GM23338 (cell line): ENCODE measurements at regions not wholly inside any gene's neighbourhood (a gene's known extent, or its start where the extent isn't known, plus 50 kb on each side); places are given as distances from the start of the nearest gene placed in this dataset.

Experiments used
- ATAC-seq: fragments of 200-7000 bp; cut with Tn5 transposase; 3 replicates; pipeline ENCODE4 v1.9.1; 2020
- DNase-seq: peaks from one replicate; pipeline ENCODE4 v3.0.0-alpha.2; 2015; ENCODE audit warnings: low spot score
- H2AFZ ChIP-seq: fragments of 200-600 bp; sonication (generic); 2 replicates; pipeline ENCODE4 v1.8.0; 2016; ENCODE audit warnings: antibody characterized with exemption, mild to moderate bottlenecking, moderate library complexity
- H3F3A ChIP-seq: fragments of 200-600 bp; sonication (generic); replicated peaks from 2 replicates; pipeline ENCODE4 v1.8.0; 2017; ENCODE audit warnings: antibody characterized with exemption, mixed run types, low read depth
- H3K27ac ChIP-seq: fragments of 200-600 bp; sonication (generic); 2 replicates; pipeline ENCODE4 v1.6.1; 2016; ENCODE audit warnings: low read depth
- H3K27me3 ChIP-seq: fragments of 200-600 bp; sonication (generic); 2 replicates; pipeline ENCODE4 v1.8.0; 2016; ENCODE audit warnings: mild to moderate bottlenecking, mixed run types, moderate library complexity; ENCODE audit not compliant: insufficient read depth
- H3K36me3 ChIP-seq: fragments of 200-600 bp; sonication (generic); 2 replicates; pipeline ENCODE4 v1.8.0; 2016; ENCODE audit warnings: mild to moderate bottlenecking; ENCODE audit not compliant: insufficient read depth
- H3K4me1 ChIP-seq: fragments of 200-600 bp; sonication (generic); 2 replicates; pipeline ENCODE4 v1.8.0; 2016; ENCODE audit warnings: mild to moderate bottlenecking, moderate library complexity; ENCODE audit not compliant: insufficient read depth
- H3K4me2 ChIP-seq: fragments of 200-600 bp; sonication (generic); 2 replicates; pipeline ENCODE4 v1.7.1; 2017; ENCODE audit warnings: mixed run types
- H3K4me3 ChIP-seq: fragments of 200-600 bp; sonication (generic); 2 replicates; pipeline ENCODE4 v1.6.1; 2016; ENCODE audit warnings: mixed run types
- H3K79me2 ChIP-seq: fragments of 200-600 bp; sonication (generic); replicated peaks from 2 replicates; pipeline ENCODE4 v1.8.0; 2017; ENCODE audit warnings: mild to moderate bottlenecking; ENCODE audit not compliant: insufficient read depth
- H3K9me2 ChIP-seq: fragments of 200-600 bp; sonication (generic); 2 replicates; pipeline ENCODE4 v1.8.0; 2017; ENCODE audit not compliant: insufficient read depth
- H4K20me1 ChIP-seq: fragments of 200-600 bp; sonication (generic); replicated peaks from 2 replicates; pipeline ENCODE4 v1.8.0; 2017; ENCODE audit warnings: mild to moderate bottlenecking; ENCODE audit not compliant: insufficient read depth
- H3K27ac Mint-ChIP-seq: 2 replicates; pipeline ENCODE4 v1.8.0; 2020; ENCODE audit warnings: inconsistent platforms, mild to moderate bottlenecking, moderate library complexity, mixed read lengths
- H3K27me3 Mint-ChIP-seq: 3 replicates; pipeline ENCODE4 v1.8.0; 2022; ENCODE audit warnings: low read depth, mild to moderate bottlenecking, moderate library complexity, mixed read lengths, inconsistent platforms; ENCODE audit not compliant: insufficient read depth, poor library complexity
- H3K36me3 Mint-ChIP-seq: 3 replicates; pipeline ENCODE4 v1.8.0; 2021; ENCODE audit warnings: low read depth, mild to moderate bottlenecking, inconsistent platforms, moderate library complexity, mixed read lengths
- H3K4me1 Mint-ChIP-seq: 3 replicates; pipeline ENCODE4 v1.8.0; 2020; ENCODE audit warnings: mild to moderate bottlenecking, inconsistent platforms, mixed read lengths
- H3K4me3 Mint-ChIP-seq: 3 replicates; pipeline ENCODE4 v1.8.0; 2021; ENCODE audit warnings: moderate library complexity, mild to moderate bottlenecking, inconsistent platforms, mixed read lengths
- H3K9me3 Mint-ChIP-seq: 3 replicates; pipeline ENCODE4 v1.8.0; 2020; ENCODE audit warnings: moderate library complexity, mild to moderate bottlenecking, inconsistent platforms, mixed read lengths
- CREB1 ChIP-seq: fragments of 250-450 bp; sonication (Bioruptor Pico); IDR thresholded peaks from 2 replicates; pipeline ENCODE4 v1.5.0; 2020; ENCODE audit warnings: low read depth, mild to moderate bottlenecking, moderate library complexity
- CTCF ChIP-seq, 2 experiments: fragments of 200-600 bp in 1 of 2; sonication (generic) in 1 of 2; conservative IDR thresholded peaks; 2 replicates each; pipeline versions ENCODE4 v1.5.1 to v1.6.1; 2016 to 2017; ENCODE audit warnings: antibody characterized with exemption in 2 of 2, low read depth in 2 of 2, mild to moderate bottlenecking in 2 of 2, moderate library complexity in 1 of 2
- EZH2 ChIP-seq: fragments of 200-600 bp; sonication (generic); IDR thresholded peaks from one replicate; pipeline ENCODE4 v1.8.0; 2017; ENCODE audit warnings: antibody characterized with exemption, mild to moderate bottlenecking, low read depth; ENCODE audit not compliant: unreplicated experiment
- EZH2phosphoT487 ChIP-seq: fragments of 200-600 bp; sonication (generic); IDR thresholded peaks from one replicate; pipeline ENCODE4 v1.8.1; 2018; ENCODE audit warnings: antibody characterized with exemption; ENCODE audit not compliant: unreplicated experiment
- JUNB ChIP-seq: IDR thresholded peaks from one replicate; pipeline ENCODE4 v1.6.1; 2016; ENCODE audit warnings: antibody characterized with exemption; ENCODE audit not compliant: unreplicated experiment
- NANOG ChIP-seq: IDR thresholded peaks from 2 replicates; pipeline ENCODE4 v1.6.1; 2016; ENCODE audit warnings: antibody characterized with exemption, borderline replicate concordance
- POLR2AphosphoS5 ChIP-seq: IDR thresholded peaks from 2 replicates; pipeline ENCODE4 v1.6.1; 2016; ENCODE audit warnings: antibody characterized with exemption, low read depth
- REST ChIP-seq: IDR thresholded peaks from one replicate; pipeline ENCODE4 v1.6.1; 2018; ENCODE audit warnings: antibody characterized with exemption; ENCODE audit not compliant: unreplicated experiment
- STAT1 ChIP-seq: IDR thresholded peaks from one replicate; pipeline ENCODE4 v1.6.1; 2016; ENCODE audit warnings: antibody characterized with exemption; ENCODE audit not compliant: unreplicated experiment
- ZNF114 ChIP-seq: fragments of 250-450 bp; sonication (Bioruptor Pico); IDR thresholded peaks from 2 replicates; pipeline ENCODE4 v1.5.0; 2020; ENCODE audit warnings: mild to moderate bottlenecking, moderate library complexity
- ZNF331 ChIP-seq: fragments of 250-450 bp; sonication (Bioruptor Pico); IDR thresholded peaks from 2 replicates; pipeline ENCODE4 v1.5.0; 2020; ENCODE audit warnings: low read depth, mild to moderate bottlenecking, moderate library complexity
- TF ChIP-seq, protein P1 (sequence below): fragments of 250-450 bp; sonication (Bioruptor Pico); IDR thresholded peaks from 2 replicates; pipeline ENCODE4 v1.5.0; 2020; ENCODE audit warnings: mild to moderate bottlenecking, moderate library complexity
- TF ChIP-seq, protein P2 (sequence below): IDR thresholded peaks from 2 replicates; pipeline ENCODE4 v1.6.1; 2016; ENCODE audit warnings: antibody characterized with exemption

DNA sequence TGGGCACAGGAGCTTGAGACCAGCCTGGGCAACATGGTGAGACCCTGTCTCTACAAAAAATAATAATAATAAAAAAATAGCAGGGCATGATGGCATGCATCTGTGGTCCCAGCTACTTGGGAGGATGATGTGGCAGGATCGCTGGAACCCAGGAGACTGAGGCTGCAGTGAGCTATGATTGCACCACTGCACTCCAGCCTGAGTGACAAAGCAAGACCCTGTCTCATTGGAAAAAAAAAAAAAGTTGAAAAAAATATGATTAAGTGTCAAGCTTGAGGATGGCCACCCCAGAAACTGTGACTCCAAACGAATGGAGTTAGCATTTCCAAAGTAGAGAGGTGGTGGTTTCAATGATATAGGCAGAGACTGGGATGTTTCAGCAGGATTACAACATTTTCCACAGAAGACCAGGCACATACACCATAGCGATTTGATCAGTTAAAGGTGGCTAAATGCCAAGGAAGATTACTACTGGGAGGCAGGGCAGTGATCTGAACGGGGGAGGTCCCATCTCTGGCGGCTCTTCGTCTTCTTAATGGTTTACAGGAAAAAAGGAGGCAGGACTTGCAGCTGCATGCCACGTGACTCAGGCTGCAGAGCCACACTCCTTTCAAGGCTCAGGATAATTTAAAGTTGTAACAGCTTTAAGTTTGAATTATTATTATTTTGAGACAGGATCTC, 250.6 kb upstream of the GALNT17 start:
- no peak overlapping the region for H3K4me3 ChIP-seq
- no peaks in the 10 kb centered on the region for H3K36me3 ChIP-seq
- H3K9me2 ChIP-seq: no peaks in the 10 kb centered on the region; the same call in 1 of the 2 replicates
- Mint-ChIP-seq H3K27me3 (peaks cover 9% of the 10 kb centered on the region), H3K4me1 (peaks cover 19% of the 10 kb centered on the region), H3K4me3 (no peak overlapping the region), H3K9me3 (peaks cover 22% of the 10 kb centered on the region), H3K27ac (no peak overlapping the region), H3K36me3 (peaks cover 18% of the 10 kb centered on the region)
- no peaks in the 10 kb centered on the region for H3K27me3 ChIP-seq
- ATAC-seq (no peak), DNase-seq (no peak)
- no peak overlapping the region for H2AFZ ChIP-seq
- H3K27ac ChIP-seq: no peak overlapping the region
- TF ChIP-seq ZNF331 (CRISPR knock-in tag) (no peak), REST (no peak), NANOG (no peak), POLR2AphosphoS5 (no peak), STAT1 (no peak), CREB1 (CRISPR knock-in tag) (no peak), EZH2phosphoT487 (no peak), EZH2 (no peak), ZNF114 (CRISPR knock-in tag) (no peak), JUNB (no peak), CTCF (conservative IDR thresholded peaks at IDR 0.05; ENCODE audit: low read depth in 2 of 2) (no peak)
- TF ChIP-seq, protein P1, sequence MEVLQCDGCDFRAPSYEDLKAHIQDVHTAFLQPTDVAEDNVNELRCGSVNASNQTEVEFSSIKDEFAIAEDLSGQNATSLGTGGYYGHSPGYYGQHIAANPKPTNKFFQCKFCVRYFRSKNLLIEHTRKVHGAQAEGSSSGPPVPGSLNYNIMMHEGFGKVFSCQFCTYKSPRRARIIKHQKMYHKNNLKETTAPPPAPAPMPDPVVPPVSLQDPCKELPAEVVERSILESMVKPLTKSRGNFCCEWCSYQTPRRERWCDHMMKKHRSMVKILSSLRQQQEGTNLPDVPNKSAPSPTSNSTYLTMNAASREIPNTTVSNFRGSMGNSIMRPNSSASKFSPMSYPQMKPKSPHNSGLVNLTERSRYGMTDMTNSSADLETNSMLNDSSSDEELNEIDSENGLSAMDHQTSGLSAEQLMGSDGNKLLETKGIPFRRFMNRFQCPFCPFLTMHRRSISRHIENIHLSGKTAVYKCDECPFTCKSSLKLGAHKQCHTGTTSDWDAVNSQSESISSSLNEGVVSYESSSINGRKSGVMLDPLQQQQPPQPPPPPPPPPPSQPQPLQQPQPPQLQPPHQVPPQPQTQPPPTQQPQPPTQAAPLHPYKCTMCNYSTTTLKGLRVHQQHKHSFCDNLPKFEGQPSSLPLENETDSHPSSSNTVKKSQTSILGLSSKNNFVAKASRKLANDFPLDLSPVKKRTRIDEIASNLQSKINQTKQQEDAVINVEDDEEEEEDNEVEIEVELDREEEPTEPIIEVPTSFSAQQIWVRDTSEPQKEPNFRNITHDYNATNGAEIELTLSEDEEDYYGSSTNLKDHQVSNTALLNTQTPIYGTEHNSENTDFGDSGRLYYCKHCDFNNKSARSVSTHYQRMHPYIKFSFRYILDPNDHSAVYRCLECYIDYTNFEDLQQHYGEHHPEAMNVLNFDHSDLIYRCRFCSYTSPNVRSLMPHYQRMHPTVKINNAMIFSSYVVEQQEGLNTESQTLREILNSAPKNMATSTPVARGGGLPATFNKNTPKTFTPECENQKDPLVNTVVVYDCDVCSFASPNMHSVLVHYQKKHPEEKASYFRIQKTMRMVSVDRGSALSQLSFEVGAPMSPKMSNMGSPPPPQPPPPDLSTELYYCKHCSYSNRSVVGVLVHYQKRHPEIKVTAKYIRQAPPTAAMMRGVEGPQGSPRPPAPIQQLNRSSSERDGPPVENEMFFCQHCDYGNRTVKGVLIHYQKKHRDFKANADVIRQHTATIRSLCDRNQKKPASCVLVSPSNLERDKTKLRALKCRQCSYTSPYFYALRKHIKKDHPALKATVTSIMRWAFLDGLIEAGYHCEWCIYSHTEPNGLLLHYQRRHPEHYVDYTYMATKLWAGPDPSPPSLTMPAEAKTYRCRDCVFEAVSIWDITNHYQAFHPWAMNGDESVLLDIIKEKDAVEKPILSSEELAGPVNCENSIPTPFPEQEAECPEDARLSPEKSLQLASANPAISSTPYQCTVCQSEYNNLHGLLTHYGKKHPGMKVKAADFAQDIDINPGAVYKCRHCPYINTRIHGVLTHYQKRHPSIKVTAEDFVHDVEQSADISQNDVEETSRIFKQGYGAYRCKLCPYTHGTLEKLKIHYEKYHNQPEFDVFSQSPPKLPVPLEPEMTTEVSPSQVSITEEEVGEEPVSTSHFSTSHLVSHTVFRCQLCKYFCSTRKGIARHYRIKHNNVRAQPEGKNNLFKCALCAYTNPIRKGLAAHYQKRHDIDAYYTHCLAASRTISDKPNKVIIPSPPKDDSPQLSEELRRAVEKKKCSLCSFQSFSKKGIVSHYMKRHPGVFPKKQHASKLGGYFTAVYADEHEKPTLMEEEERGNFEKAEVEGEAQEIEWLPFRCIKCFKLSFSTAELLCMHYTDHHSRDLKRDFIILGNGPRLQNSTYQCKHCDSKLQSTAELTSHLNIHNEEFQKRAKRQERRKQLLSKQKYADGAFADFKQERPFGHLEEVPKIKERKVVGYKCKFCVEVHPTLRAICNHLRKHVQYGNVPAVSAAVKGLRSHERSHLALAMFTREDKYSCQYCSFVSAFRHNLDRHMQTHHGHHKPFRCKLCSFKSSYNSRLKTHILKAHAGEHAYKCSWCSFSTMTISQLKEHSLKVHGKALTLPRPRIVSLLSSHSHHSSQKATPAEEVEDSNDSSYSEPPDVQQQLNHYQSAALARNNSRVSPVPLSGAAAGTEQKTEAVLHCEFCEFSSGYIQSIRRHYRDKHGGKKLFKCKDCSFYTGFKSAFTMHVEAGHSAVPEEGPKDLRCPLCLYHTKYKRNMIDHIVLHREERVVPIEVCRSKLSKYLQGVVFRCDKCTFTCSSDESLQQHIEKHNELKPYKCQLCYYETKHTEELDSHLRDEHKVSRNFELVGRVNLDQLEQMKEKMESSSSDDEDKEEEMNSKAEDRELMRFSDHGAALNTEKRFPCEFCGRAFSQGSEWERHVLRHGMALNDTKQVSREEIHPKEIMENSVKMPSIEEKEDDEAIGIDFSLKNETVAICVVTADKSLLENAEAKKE (CRISPR knock-in tag): no peak
- TF ChIP-seq, protein P2, sequence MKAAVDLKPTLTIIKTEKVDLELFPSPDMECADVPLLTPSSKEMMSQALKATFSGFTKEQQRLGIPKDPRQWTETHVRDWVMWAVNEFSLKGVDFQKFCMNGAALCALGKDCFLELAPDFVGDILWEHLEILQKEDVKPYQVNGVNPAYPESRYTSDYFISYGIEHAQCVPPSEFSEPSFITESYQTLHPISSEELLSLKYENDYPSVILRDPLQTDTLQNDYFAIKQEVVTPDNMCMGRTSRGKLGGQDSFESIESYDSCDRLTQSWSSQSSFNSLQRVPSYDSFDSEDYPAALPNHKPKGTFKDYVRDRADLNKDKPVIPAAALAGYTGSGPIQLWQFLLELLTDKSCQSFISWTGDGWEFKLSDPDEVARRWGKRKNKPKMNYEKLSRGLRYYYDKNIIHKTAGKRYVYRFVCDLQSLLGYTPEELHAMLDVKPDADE: no peak
- no peak overlapping the region for H3K4me2 ChIP-seq
- H4K20me1 ChIP-seq: no peaks in the 10 kb centered on the region
- H3F3A ChIP-seq: peaks cover 8% of the 10 kb centered on the region
- H3K79me2 ChIP-seq: no peaks in the 10 kb centered on the region
- H3K4me1 ChIP-seq: peaks cover 20% of the 10 kb centered on the region
